ENCODE measurements at regions not wholly inside any gene's neighbourhood (a gene's known extent, or its start where the extent isn't known, plus 50 kb on each side); places are given as distances from the start of the nearest gene placed in this dataset.

GRCh38 chr3:145639003-145639606, 521.9 kb downstream of the PLOD2 start:
- TF ChIP-seq CTCF (IDR thresholded peaks at IDR 0.05; ENCODE audit: insufficient read depth, low read depth, low read length), result no peak
- TF ChIP-seq EZH2 (IDR thresholded peaks at IDR 0.05; ENCODE audit: insufficient read depth, low read length), result no peak

All from astrocyte (in vitro differentiated cells and primary cell).